ENCODE measurements at regions not wholly inside any gene's neighbourhood (a gene's known extent, or its start where the extent isn't known, plus 50 kb on each side); places are given as distances from the start of the nearest gene placed in this dataset.
"Not testable (repeated sequence)": the region's sequence is repeated elsewhere in the genome, so short reads cannot be mapped to it uniquely, and the experiment has no call there.

DNA sequence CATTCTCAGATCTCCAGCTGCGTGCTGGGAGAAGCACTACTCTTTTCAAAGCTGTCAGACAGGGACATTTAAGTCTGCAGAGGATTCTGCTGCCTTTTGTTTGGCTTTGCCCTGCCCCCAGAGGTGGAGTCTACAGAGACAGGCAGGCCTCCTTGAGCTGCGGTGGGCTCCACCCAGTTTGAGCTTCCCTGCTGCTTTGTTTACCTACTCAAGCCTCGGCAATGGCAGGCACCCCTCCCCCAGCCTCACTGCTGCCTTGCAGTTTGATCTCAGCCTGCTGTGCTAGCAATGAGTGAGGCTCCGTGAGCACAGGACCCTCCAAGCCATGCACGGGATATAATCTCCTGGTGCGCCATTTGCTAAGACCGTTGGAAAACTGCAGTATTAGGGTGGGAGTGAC is 518.8 kb upstream of the NRP1 start:
- TF ChIP-seq EZH2 (IDR thresholded peaks at IDR 0.05; ENCODE audit: low read length, missing control alignments), result not testable (repeated sequence)
- TF ChIP-seq, protein P1, sequence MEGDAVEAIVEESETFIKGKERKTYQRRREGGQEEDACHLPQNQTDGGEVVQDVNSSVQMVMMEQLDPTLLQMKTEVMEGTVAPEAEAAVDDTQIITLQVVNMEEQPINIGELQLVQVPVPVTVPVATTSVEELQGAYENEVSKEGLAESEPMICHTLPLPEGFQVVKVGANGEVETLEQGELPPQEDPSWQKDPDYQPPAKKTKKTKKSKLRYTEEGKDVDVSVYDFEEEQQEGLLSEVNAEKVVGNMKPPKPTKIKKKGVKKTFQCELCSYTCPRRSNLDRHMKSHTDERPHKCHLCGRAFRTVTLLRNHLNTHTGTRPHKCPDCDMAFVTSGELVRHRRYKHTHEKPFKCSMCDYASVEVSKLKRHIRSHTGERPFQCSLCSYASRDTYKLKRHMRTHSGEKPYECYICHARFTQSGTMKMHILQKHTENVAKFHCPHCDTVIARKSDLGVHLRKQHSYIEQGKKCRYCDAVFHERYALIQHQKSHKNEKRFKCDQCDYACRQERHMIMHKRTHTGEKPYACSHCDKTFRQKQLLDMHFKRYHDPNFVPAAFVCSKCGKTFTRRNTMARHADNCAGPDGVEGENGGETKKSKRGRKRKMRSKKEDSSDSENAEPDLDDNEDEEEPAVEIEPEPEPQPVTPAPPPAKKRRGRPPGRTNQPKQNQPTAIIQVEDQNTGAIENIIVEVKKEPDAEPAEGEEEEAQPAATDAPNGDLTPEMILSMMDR (conservative IDR thresholded peaks at IDR 0.05 in 1 of 2, IDR thresholded peaks at IDR 0.05 in 1 of 2; ENCODE audit: low read depth in 1 of 2, low read length in 2 of 2), result not testable (repeated sequence)
